HG02973 (cell line): ENCODE measurements at regions not wholly inside any gene's neighbourhood (a gene's known extent, or its start where the extent isn't known, plus 50 kb on each side); places are given as distances from the start of the nearest gene placed in this dataset.

Experiments
- ATAC-seq: cut with Tn5 transposase; IDR thresholded peaks from one replicate; pipeline ENCODE4 v1.9.1; 2021; ENCODE audit warnings: moderate library complexity; ENCODE audit not compliant: unreplicated experiment

DNA sequence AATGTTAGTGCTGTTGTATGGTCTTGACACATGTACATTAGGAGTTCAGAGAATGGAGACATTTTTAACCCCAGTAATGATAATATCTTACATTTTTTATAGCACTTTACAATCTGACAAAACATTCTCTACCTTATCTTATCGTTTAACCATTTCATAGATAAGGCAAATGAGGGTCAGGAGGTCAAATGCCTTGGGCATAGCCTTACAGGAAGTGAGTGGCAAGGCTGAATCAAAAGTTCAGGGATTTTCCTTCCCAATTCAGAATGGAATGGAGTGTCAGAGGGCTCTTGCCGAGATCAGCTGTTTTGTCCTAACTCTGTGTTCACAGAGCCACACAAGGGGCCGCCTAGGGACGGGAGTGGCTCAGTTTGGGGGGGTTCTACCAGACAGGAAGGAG is 57.6 kb upstream of the AK4 start:
- ATAC-seq: no peak

DNA sequence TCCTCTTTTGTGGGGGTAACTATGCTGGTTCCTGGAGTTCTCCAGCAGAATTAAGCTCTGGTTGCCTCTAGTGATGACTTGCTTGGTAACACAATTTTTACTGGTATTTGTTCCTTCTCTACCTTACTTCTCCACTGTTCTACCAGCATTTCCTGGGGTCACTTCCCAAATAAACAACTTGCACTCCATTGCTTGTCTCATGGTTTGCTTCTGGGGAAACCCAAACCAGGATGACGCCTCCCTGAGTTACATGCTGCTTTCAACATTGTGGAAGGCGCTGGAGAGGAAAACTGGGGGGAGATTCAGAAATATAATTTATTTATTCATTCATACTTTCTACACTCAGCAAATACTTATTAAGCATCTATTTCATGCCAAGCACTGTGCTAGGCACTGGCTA is 55.3 kb upstream of the AK4 start:
- ATAC-seq: no peak

GRCh38 chr1:65097076-65097475 is 50.9 kb upstream of the AK4 start:
- no peak for ATAC-seq
